ENCODE measurements at regions not wholly inside any gene's neighbourhood (a gene's known extent, or its start where the extent isn't known, plus 50 kb on each side); places are given as distances from the start of the nearest gene placed in this dataset.

DNA sequence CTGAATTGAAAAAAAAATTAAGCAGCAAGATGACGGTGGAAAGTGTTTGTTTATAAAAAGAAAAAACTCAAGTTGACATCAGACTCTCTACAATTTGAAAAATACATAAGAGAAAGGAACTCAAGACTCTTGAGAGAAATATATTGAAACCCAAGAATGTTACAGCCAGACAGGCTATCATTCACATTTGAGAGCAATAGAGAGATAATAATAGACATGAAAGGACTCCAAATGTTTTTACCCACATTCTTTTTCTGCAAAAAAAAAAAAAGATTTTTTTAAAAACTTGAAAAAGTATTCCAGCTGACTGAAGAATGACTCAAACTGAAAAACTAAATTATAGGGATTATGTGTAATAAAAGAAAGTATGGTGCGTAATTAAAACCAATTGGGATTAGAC, 532.4 kb downstream of the INHBA start:
- H3K27me3 ChIP-seq: no peaks in the 10 kb centered on the region
- no peak overlapping the region for H3K4me3 ChIP-seq
- no peak for DNase-seq (ENCODE audit: low spot score in 2 of 2)
- 59% methylated on average over 2 of the region's 2 CpGs for WGBS
- H3K36me3 ChIP-seq: no peaks in the 10 kb centered on the region
- no peaks in the 10 kb centered on the region for H3K9me3 ChIP-seq
- H3K4me1 ChIP-seq: no peaks in the 10 kb centered on the region
- TF ChIP-seq, protein P1, sequence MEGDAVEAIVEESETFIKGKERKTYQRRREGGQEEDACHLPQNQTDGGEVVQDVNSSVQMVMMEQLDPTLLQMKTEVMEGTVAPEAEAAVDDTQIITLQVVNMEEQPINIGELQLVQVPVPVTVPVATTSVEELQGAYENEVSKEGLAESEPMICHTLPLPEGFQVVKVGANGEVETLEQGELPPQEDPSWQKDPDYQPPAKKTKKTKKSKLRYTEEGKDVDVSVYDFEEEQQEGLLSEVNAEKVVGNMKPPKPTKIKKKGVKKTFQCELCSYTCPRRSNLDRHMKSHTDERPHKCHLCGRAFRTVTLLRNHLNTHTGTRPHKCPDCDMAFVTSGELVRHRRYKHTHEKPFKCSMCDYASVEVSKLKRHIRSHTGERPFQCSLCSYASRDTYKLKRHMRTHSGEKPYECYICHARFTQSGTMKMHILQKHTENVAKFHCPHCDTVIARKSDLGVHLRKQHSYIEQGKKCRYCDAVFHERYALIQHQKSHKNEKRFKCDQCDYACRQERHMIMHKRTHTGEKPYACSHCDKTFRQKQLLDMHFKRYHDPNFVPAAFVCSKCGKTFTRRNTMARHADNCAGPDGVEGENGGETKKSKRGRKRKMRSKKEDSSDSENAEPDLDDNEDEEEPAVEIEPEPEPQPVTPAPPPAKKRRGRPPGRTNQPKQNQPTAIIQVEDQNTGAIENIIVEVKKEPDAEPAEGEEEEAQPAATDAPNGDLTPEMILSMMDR (IDR thresholded peaks at IDR 0.05): no peak
- H3K27ac ChIP-seq: no peak overlapping the region

DNA sequence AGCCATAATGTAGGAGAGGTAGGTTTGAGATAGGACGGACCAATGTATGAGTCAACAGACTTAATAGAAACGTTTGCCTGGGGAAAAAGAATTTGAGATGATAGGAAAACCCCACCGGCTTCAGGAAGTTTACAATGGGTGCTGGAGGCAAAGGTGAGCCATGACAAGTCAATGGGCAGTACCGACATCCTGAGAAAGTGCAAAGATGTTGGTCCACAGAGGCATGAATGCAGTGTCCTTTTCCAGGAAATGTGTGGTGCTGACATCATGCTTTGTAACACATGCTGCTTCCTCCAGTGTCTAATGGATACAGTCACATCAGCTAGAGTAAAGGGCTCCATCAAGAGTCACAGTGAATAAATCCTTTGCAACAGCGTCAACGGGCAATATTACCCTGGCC, 533.6 kb downstream of the INHBA start:
- Histone ChIP-seq H3K27ac (no peak overlapping the region), H3K36me3 (no peaks in the 10 kb centered on the region), H3K9me3 (no peaks in the 10 kb centered on the region), H3K4me3 (no peak overlapping the region), H3K4me1 (no peaks in the 10 kb centered on the region), H3K27me3 (no peaks in the 10 kb centered on the region)
- TF ChIP-seq POLR2A (IDR thresholded peaks at IDR 0.05): no peak
- no peak for TF ChIP-seq POLR2AphosphoS5 (IDR thresholded peaks at IDR 0.05)
- TF ChIP-seq, protein P1 (IDR thresholded peaks at IDR 0.05): no peak
- TF ChIP-seq EP300 (IDR thresholded peaks at IDR 0.05): no peak
- 84% methylated on average over 6 of the region's 6 CpGs for WGBS
- DNase-seq (ENCODE audit: low spot score in 2 of 2): no peak

DNA sequence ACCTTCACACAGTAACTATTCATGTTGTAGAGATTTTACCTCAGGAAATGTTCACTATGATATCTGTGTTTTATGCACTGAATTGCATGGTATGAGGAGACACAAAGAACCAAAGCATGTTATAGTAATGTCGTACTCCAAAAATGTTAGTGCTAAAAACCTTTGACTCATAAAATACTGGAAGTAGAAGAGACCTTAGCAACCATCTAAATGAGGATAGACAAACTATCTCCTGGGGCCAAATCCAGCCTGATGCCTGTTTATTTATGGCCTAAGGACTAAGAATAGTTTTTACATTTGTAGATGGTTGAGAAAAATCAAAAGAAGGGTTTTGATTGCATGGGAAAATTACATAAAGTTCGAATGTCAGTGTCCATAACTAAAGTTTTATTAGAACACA, 535.1 kb downstream of the INHBA start:
- no peaks in the 10 kb centered on the region for H3K27me3 ChIP-seq
- no peaks in the 10 kb centered on the region for H3K9me3 ChIP-seq
- DNase-seq (ENCODE audit: low spot score in 2 of 2): no peak
- H3K36me3 ChIP-seq: no peaks in the 10 kb centered on the region
- H3K27ac ChIP-seq: no peak overlapping the region
- 56% methylated on average over 2 of the region's 2 CpGs for WGBS
- TF ChIP-seq POLR2AphosphoS5 (IDR thresholded peaks at IDR 0.05): no peak
- no peak for TF ChIP-seq EP300 (IDR thresholded peaks at IDR 0.05)
- no peak for TF ChIP-seq POLR2A (IDR thresholded peaks at IDR 0.05)
- TF ChIP-seq, protein P1 (IDR thresholded peaks at IDR 0.05): no peak
- no peak overlapping the region for H3K4me3 ChIP-seq
- H3K4me1 ChIP-seq: no peaks in the 10 kb centered on the region

DNA sequence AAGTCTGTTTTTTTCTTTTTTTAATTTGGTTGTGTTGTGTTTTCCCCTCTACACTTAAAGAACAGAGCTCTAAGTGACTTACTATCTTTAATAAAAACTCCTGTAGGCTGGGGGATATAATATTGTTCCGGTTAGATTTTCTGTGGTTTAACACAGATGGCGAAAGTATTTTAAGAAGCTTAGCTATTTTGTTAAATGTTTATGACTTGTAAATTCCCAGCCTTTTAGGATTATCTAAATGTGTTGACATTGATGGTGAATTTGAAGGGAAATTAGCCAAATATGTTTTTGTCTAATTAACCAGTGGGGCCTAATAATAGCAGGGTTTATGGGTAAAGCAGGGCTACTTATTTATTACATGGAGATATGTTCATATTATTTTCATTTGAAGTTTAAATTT, 538.5 kb downstream of the INHBA start:
- Histone ChIP-seq H3K27ac (no peak overlapping the region), H3K27me3 (no peaks in the 10 kb centered on the region), H3K9me3 (no peaks in the 10 kb centered on the region), H3K4me3 (no peak overlapping the region), H3K36me3 (no peaks in the 10 kb centered on the region), H3K4me1 (no peaks in the 10 kb centered on the region)
- TF ChIP-seq, protein P1 (IDR thresholded peaks at IDR 0.05): no peak
- TF ChIP-seq POLR2A (IDR thresholded peaks at IDR 0.05): no peak
- TF ChIP-seq POLR2AphosphoS5 (IDR thresholded peaks at IDR 0.05): no peak
- TF ChIP-seq EP300 (IDR thresholded peaks at IDR 0.05): no peak
- DNase-seq (ENCODE audit: low spot score in 2 of 2): no peak
- 34% methylated on average over 2 of the region's 2 CpGs for WGBS

DNA sequence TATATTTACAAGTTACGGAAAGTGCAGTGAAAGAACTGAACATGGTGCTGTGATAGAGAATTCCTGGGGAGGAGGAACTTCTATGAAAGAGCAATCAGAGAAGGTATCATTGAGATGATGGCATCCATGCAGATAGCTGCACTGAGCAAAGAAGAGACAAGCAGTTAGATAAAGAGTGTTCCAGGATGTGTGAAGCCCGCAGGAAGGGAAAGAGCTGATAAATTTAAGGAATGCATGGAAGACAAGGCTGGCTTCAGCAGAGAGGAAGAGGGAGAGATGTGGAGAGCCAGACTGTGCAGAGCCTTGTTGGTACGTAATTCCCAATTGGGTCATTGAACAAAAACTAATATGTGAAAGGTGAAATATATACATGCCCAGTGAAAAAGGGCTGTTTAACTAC, 538.9 kb downstream of the INHBA start:
- TF ChIP-seq POLR2A (IDR thresholded peaks at IDR 0.05): no peak
- no peak for TF ChIP-seq POLR2AphosphoS5 (IDR thresholded peaks at IDR 0.05)
- no peak for TF ChIP-seq EP300 (IDR thresholded peaks at IDR 0.05)
- TF ChIP-seq, protein P1 (IDR thresholded peaks at IDR 0.05): no peak
- 90% methylated on average over 3 of the region's 3 CpGs for WGBS

More for the DNA sequence above, 538.9 kb downstream of the INHBA start:
- H3K9me3 ChIP-seq: no peaks in the 10 kb centered on the region
- no peaks in the 10 kb centered on the region for H3K36me3 ChIP-seq
- no peaks in the 10 kb centered on the region for H3K27me3 ChIP-seq
- no peak overlapping the region for H3K27ac ChIP-seq
- no peak for DNase-seq (ENCODE audit: low spot score in 2 of 2)
- no peaks in the 10 kb centered on the region for H3K4me1 ChIP-seq
- H3K4me3 ChIP-seq: no peak overlapping the region

Measured in suprapubic skin (tissue), 4 donors.